ENCODE measurements at regions not wholly inside any gene's neighbourhood (a gene's known extent, or its start where the extent isn't known, plus 50 kb on each side); places are given as distances from the start of the nearest gene placed in this dataset.

- TF ChIP-seq CTCF (IDR thresholded peaks at IDR 0.05) (no peak), POLR2A (IDR thresholded peaks at IDR 0.05) (no peak)
These were observed 317.5 kb downstream of the JRKL start for GRCh38 chr11:96707273-96707672.
